Activated CD8-positive, alpha-beta T cell treated with anti-CD3 and anti-CD28 coated beads, Interleukin-2, amount 10 ng/mL, durations not matched to agents 7 days and 5 days (primary cell): ENCODE measurements at regions not wholly inside any gene's neighbourhood (a gene's known extent, or its start where the extent isn't known, plus 50 kb on each side); places are given as distances from the start of the nearest gene placed in this dataset.
"Not testable (repeated sequence)": the region's sequence is repeated elsewhere in the genome, so short reads cannot be mapped to it uniquely, and the experiment has no call there.

Source experiments
- ATAC-seq: fragments of 150-1000 bp; cut with Tn5 transposase; one replicate; pipeline ENCODE4 v1.10.0; 2021; ENCODE audit warnings: moderate library complexity
- CTCF ChIA-PET: fragments of 350-600 bp; sonication (Branson Sonifier 250); formaldehyde crosslinking; loops from one replicate; lab custom pipeline; 2021; ENCODE audit warnings: antibody characterized with exemption; lab: Charles Lee
- POLR2A ChIA-PET: fragments of 350-600 bp; sonication (Branson Sonifier 250); formaldehyde crosslinking; loops from one replicate; lab custom pipeline; 2021; ENCODE audit warnings: antibody characterized with exemption; lab: Charles Lee
- DNase-seq: peaks from one replicate; pipeline ENCODE4 v3.0.0-alpha.2; 2020
- H3K27ac Mint-ChIP-seq: one replicate; pipeline ENCODE4 v1.8.0; 2021; ENCODE audit warnings: mild to moderate bottlenecking, mixed read lengths
- H3K27me3 Mint-ChIP-seq: one replicate; pipeline ENCODE4 v1.8.0; 2021; ENCODE audit warnings: low read depth, mixed read lengths
- H3K36me3 Mint-ChIP-seq: one replicate; pipeline ENCODE4 v1.8.0; 2021; ENCODE audit warnings: low read depth, mixed read lengths
- H3K4me1 Mint-ChIP-seq: one replicate; pipeline ENCODE4 v1.8.0; 2021; ENCODE audit warnings: low read depth, mixed read lengths
- H3K4me3 Mint-ChIP-seq: one replicate; pipeline ENCODE4 v1.8.0; 2021; ENCODE audit warnings: mild to moderate bottlenecking, mixed read lengths
- H3K9me3 Mint-ChIP-seq: one replicate; pipeline ENCODE4 v1.8.0; 2022; ENCODE audit warnings: mixed read lengths; ENCODE audit not compliant: insufficient read depth

DNA sequence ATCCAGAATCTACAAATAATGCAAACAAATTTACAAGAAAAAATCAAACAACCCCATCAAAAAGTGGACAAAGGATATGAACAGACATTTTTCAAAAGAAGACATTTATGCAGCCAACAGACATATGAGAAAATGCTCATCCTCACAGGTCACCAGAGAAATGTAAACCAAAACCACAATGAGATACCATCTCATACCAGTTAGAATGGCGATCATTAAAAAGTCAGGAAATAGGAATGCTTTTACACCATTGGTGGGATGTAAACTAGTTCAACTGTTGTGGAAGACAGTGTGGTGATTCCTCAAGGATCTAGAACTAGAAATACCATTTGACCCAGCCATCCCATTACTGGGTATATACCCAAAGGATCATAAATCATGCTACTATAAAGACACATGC, 56.6 kb upstream of the GNAQ start:
- peaks cover 12% of the 10 kb centered on the region for H3K27me3 Mint-ChIP-seq
- H3K27ac Mint-ChIP-seq, CTCF ChIA-PET, ATAC-seq, DNase-seq, H3K36me3 Mint-ChIP-seq, H3K9me3 Mint-ChIP-seq, H3K4me3 Mint-ChIP-seq, POLR2A ChIA-PET, H3K4me1 Mint-ChIP-seq: not testable (repeated sequence)
